ENCODE measurements at regions not wholly inside any gene's neighbourhood (a gene's known extent, or its start where the extent isn't known, plus 50 kb on each side); places are given as distances from the start of the nearest gene placed in this dataset.

- TF ChIP-seq CTCF (IDR thresholded peaks at IDR 0.05), result no peak
- no peak for TF ChIP-seq POLR2A (IDR thresholded peaks at IDR 0.05)
These were observed 120.4 kb downstream of the ZNF608 start for GRCh38 chr5:124626053-124626452.

Data from uterus (tissue), 2 donors.